GM18502 (cell line): ENCODE measurements at regions not wholly inside any gene's neighbourhood (a gene's known extent, or its start where the extent isn't known, plus 50 kb on each side); places are given as distances from the start of the nearest gene placed in this dataset.

Experiments
- ATAC-seq: cut with Tn5 transposase; IDR thresholded peaks from one replicate; pipeline ENCODE4 v1.9.1; 2021; ENCODE audit warnings: mild to moderate bottlenecking; ENCODE audit not compliant: unreplicated experiment, poor library complexity

GRCh38 chr21:25080661-25081060 is 526.6 kb downstream of the MRPL39 start:
- ATAC-seq, result no peak

GRCh38 chr21:25080141-25080540 is 527.1 kb downstream of the MRPL39 start:
- ATAC-seq, result no peak

DNA sequence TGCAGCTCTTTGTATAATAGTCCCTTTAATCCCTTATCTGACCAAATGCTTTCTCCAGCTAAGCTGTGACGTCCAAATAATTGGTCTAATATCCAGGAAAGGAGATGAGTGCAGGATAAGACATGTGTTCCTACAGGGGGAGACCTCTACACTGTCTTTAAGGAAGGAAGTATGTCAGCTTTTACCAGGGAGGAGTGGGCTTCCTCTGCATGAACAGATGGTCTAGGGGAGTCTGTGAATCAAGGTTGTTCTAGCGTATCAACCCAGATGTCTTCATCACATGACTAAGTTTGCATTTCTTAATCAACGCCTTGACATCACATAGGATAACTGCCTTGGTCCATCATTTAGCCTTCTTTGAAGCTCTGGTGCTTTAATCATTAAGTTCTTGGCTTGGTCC is 528.2 kb downstream of the MRPL39 start:
- ATAC-seq, result no peak

GRCh38 chr21:25062061-25062460 is 545.2 kb downstream of the MRPL39 start:
- peak; percentile 73 for ATAC-seq

DNA sequence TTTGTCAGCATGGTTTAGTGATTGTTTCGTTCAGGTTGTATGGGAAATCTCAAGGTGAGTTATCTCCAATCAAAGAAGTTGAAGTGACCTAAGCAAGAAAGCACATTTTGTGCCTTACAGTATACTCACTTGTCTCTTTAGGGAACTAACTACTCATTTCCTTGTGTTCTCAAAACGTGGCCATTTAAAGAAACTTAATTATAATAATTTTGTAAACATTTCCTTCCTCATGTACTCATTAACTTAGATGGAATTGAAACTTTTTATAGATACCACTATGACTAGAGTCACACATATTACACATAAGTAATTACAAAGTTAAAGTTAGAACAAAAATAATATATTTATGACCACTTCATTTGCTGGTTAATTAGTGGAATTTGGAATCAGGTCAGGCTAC is 552.6 kb downstream of the MRPL39 start:
- no peak for ATAC-seq

- ATAC-seq, result peak; percentile 89
Observed at GRCh38 chr21:25039461-25040380, 567.6 kb downstream of the MRPL39 start.

GRCh38 chr21:25036775-25037174 is 570.5 kb downstream of the MRPL39 start:
- no peak for ATAC-seq

- ATAC-seq, result no peak
Observed at GRCh38 chr21:25031750-25032149, 575.5 kb downstream of the MRPL39 start.

DNA sequence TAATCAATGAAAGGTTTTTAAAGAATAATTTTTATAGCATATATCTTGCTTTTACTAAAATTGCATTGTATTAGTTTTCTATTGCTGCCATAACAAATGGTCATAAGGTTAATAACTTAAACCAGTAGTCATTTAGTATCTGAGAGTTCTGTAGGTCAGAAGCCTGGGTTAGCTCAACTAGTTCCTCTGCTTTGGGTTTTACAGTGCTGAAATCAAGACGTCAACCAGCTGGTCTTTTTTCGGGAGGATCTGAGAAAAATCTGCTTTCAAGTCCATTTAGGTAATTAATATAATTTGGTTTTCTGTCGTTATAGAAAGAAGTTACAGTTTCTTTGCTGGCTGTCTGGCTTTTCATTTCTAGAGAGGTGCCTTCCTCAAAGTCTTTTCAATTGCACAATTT is 577.7 kb downstream of the MRPL39 start:
- ATAC-seq, result peak; percentile 86

DNA sequence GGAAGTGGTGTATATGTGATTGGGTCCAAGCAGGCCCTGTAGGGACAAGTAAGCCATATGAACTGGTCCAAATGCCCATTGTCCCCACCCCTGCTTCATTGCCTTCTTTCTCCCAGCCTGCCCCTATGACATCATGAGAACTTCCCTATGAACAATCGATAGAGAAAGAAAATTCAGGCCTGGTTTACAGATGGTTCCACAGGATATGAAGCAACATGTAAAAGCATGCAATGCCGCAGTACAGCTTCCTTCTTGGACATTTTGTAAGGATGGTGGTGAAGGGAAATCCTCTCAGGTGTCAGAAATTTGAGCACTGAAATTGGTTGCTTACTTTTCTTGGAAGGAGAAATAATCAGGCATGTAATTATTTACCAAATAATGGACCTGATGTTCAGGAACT is 581.7 kb downstream of the MRPL39 start:
- no peak for ATAC-seq

- ATAC-seq, result no peak
Observed at GRCh38 chr21:25024639-25025038, 582.6 kb downstream of the MRPL39 start.

- ATAC-seq, result no peak
Observed at GRCh38 chr21:25005388-25005787, 601.9 kb downstream of the MRPL39 start.

- no peak for ATAC-seq
Observed at GRCh38 chr21:25002676-25003075, 604.6 kb downstream of the MRPL39 start.

- ATAC-seq, result no peak
Observed at GRCh38 chr21:24995216-24995615, 612.1 kb downstream of the MRPL39 start.

GRCh38 chr21:24994717-24995116 is 612.6 kb downstream of the MRPL39 start:
- ATAC-seq, result no peak

DNA sequence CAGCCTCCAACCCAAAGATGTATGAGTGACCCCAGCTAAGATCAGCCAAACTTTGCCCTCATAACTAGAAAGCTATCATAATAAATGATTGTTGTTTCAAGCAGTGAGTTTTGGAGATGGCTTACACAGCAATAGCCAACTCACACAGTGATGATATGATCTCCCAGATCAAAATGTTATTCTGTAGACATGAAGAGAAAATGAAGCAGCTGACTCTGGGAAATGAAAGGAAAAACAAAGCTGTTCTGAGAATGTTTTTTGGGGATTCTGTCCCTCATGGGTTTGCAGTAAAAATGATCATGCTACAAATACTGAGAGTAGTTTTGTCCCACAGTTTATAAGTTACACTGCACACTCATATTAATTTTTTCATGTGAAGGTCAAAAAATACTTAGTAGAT is 617.8 kb downstream of the MRPL39 start:
- ATAC-seq, result no peak

GRCh38 chr21:24988941-24989340 is 618.3 kb downstream of the MRPL39 start:
- no peak for ATAC-seq

DNA sequence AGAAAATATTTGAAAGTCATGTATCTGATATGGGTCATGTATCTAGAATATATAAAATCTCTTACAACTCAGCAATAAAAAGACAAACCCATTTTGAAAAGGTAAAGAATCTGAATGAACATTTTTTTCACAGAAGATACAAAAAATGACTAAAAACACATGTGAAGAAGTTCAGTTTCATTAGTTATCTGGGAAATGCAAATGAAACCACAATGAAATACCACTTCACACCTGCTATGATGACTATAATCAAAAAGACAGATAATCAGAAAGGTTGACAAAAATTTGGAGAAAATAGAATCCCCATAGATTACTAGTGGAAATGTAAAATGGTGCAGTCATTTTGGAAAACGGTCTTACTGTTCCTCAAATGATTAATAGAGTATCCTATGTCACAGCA is 631.0 kb downstream of the MRPL39 start:
- peak; percentile 78 for ATAC-seq

DNA sequence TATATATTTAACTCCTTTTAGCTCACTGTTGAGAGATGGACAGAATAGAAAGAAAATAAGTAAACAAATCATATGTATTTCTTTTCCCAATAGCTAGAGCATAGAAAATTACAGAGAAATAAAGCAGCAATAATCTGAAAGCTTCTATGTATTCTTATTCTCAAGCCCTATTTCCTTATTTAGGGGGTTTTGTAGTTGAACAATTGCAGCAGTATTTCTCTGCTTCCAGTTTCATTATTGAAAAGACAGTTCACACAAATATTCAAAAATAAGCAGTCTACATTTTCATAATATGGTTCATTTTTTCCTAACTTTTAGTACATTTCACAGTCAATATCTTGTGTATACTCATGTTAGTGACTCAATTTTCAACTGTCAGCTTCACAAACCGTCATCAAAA is 638.2 kb downstream of the MRPL39 start:
- no peak for ATAC-seq

DNA sequence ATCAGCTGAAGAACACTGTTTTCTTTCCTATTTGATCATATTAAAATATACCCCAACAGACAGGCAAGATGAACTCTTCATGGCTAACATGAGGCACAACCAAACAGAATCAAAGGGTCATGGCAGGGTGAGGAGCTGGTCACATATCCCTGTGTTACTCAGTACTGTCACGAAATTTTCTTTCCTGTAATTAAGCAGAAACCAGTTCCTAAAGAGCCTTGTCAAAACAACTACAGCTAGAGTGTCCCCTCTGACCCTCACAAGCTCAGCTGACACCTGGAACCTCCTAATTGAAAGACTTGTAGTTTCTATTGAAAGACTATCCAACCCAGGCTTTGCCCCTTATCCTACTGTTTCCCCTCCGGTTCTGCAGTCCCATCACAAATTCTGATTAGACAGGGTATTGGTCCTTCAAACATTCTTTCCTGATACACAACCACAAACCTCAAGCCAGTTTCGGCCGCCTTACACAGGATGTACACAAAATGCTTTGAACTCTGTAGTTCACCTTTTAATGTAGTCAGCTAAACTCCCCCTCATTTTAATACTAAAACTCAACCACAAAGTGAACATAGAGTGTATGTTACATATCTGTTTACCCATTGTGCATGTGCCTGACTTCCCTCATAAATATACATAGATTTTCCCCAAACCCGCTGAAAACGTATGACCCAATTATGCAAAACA is 651.9 kb downstream of the MRPL39 start:
- ATAC-seq, result peak; percentile 94

- no peak for ATAC-seq
Observed at GRCh38 chr21:24948186-24948585, 659.1 kb downstream of the MRPL39 start.

- no peak for ATAC-seq
Observed at GRCh38 chr21:24945910-24946309, 661.4 kb downstream of the MRPL39 start.
